Activated CD8-positive, alpha-beta memory T cell treated with anti-CD3 and anti-CD28 coated beads for 24 hours (primary cell): ENCODE measurements at regions not wholly inside any gene's neighbourhood (a gene's known extent, or its start where the extent isn't known, plus 50 kb on each side); places are given as distances from the start of the nearest gene placed in this dataset.
"Not testable (repeated sequence)": the region's sequence is repeated elsewhere in the genome, so short reads cannot be mapped to it uniquely, and the experiment has no call there.

Experiments used
- DNase-seq: peaks from one replicate; pipeline ENCODE4 v3.0.0-alpha.2; 2020

DNA sequence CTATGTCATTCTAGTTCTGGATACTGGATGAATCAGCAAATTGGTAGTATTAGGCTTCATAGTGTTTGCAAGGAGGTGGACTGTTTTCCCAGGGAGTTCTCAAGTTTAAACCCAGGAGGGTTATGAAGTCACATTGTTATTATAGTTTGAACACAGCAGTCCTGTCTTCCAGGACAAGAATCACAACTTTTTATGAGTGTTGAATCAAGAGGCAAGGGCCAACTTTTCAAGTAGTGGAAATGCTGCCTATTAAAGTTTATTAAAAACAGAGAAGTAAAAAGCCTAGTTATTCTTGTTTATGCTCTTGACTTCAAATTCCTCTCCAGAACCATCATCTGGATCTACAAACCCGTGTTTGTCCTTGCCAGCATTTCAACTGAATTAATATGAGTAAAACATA is 86.3 kb upstream of the GOT2 start:
- no peak for DNase-seq

DNA sequence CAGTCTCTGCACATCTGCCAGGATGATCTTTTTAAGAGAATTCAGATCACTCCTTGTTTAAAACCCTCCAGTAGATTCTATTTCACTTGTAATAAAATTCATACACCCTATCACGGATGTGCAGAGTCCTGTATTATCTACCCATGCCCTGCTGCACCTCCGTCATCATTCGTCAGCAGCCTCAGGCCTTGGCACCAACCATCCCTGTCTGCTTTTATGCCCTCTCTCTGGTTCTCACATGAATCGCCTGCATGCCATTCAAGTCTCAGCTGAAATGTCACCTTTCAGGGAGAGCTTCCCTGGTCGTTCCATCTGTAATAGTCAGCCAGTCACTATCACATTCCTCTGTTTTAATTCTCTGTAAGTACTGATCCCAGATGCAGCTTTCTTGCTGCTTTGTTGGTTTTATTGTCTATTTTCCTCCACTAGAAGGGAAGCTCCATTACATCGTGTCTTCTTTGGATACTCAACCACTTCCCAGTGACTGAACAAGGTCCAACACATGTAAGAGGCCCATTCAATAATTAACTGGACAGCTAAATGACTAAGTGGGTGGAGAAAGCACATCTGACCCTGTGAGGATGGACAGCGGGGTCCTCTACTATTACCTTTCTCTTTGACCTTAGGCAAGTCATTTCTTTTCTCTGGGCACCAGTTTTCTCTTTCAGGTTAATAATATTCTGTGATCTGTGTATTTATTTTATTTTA is 81.2 kb upstream of the GOT2 start:
- DNase-seq = no peak

DNA sequence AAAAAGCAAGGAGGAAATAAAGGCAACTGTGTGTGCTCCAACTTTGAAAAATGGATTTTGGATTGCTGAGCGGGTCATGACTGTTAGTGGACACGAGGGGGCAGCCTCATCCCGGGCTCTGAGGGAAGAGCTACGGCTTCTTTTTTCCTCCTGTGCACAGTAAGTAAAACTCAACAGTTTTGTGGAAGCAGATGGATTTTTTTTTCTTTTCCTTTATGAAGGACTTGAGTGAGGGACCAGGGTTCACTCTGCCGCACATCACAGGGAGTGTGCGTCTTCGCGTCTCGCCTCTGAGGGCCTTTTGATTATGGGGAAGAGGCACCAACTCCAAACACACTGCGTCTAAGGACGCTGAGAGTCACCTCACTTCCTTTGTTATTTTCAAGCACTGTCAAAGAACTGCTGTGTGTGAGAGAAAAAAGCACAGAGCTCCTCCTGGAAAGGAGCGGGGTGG is 80.3 kb upstream of the GOT2 start:
- DNase-seq = peak; percentile 58

DNA sequence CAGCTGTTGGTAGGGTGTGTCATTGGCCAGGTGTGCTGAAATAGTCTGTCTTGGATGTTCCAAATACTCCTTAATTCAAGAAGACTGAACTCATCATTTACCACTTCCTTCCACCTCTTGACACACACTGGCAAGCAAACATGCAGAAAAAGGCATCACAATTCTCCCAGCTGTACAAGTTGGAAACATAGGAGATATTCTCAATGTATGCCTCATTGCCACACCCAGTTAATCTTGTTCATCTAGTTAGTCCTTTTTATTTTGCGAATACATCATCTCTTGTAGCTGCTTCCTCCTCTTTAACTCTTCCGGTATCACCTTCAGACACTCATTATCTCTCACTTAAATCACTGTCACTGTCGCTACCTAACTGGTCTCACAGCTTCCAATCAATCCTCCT is 75.1 kb upstream of the GOT2 start:
- DNase-seq = no peak

DNA sequence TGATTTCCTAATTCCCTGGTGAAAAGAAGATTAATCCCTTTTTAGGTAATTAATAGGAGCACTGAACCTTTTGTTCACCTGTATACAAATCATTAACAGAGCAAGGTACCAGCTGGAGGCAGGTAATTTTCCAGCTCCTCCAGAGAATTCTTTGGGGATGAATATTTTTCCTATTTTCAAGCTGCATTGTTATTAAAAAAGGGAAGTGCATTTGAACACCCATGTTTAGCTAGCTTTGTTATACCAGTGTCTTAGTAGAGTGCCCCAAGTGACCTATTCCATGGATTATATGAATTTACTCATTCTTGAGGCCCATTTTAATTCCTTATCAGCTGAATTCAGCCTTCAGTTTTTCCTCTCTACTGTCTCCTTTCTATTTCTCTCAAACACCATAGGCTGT is 73.2 kb upstream of the GOT2 start:
- no peak for DNase-seq

DNA sequence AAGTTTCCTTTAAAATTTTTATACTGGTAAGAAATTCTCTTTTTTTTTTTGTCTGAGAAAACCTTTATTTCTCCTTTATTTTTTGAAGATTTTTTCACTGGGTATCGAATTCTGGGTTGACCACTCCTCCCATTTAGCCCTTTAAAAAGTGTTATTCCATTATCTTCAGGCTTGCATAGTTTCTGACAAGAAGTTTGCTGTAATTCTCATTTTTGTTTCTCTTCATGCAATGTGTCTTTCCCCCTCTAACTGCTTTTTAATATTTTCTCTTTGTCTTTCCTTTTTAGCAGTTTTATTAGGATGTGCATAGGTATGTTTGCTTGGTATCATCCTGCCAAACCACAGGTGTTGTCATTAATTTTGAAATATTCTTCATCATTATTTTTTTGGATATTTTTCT is 67.7 kb upstream of the GOT2 start:
- DNase-seq = no peak

DNA sequence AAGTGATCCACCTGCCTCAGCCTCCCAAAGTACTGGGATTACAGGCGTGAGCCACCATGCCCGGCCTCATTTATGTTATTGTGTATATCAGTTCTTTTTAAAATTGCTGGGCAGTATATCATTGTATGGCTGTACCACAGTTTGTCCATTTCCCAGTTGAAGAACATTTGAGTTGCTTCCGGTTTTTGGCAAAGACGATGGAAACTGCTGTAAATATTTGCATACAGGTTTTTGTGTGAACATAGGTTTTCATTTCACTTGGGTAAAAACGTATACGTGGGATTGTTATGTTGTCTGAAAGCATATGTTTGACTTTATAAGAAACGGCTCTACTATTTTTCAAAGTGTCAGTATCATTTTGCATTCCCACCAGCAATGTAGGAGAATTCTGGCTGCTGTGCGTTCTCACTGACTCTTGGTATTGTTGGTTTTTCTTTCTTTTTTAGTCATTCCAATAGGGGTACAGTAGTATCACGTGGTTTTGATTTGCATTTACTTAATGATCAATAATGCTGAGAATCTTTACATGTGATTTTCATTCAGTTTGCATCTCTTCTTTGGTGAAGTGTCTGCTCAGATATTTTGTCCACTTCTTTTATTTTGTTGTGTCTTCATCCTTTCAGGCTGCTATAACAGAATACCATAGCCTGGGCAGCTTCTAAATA is 63.2 kb upstream of the GOT2 start:
- no peak for DNase-seq

DNA sequence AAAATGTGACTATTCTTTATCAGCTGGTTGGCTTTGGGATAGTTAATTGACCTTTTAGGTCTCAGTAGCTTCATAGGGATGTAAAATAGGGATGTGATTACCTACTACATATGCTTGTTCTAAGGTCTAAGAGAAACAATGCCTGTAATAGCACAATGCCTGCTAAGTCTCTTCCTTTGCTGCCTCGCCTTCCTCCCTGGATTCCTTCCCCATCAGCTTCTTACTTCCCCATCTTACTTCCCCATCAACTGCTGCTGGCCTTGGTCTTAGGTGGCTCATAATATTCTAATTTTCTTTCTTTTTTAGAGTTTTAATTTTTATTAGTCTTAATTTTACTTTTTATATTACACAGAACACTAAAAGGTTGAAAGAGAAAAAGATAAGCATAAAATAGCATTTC is 59.2 kb upstream of the GOT2 start:
- DNase-seq = no peak

DNA sequence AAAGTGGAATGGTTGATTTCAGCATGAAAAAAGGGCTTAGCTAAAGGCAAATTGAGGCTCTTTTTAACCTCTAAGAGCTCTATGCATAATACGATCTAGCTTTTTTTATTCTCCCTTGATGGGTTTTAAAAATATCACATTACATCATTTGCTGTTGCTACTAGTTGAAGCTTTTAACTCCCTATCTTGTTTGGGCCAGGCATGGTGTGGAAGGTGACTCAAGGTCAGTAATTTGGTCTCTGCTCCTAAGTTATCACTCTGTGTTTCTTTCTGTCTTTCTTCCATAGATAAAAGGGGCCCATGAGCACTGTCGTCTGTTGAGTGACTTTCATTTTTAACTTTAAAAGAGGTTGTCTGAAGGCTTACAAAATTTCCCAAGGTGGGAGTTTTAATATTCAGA is 58.1 kb upstream of the GOT2 start:
- no peak for DNase-seq

DNA sequence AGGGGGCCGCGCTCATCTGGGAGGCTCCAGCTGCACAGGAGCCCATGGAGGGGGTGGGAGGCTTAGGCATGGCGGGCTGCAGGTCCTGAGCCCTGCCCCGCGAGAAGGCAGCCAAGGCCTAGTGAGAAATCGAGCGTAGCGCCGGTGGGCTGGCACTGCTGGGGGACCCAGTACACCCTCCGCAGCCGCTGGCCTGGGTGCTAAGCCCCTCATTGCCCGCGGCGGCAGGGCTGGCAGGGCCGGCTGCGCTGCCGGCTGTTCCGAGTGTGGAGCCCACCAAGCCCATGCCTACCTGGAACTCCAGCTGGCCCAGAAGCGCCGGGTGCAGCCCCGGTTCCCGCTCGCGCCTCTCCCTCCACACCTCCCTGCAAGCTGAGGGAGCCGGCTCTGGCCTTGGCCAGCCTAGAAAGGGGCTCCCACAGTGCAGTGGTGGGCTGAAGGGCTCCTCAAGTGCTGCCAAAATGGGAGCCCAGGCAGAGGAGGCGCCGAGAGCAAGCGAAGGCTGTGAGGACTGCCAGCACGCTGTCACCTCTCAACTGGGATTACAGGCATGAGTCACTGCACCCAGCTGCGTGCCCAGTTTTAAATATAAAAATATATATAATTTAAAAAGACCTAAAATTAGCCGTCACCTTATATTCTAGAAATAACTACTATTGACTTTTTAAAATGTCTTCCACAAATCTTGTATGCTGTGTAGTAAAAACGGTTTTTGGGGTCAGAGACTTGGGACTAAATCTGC is 56.9 kb upstream of the GOT2 start:
- DNase-seq = not testable (repeated sequence)

DNA sequence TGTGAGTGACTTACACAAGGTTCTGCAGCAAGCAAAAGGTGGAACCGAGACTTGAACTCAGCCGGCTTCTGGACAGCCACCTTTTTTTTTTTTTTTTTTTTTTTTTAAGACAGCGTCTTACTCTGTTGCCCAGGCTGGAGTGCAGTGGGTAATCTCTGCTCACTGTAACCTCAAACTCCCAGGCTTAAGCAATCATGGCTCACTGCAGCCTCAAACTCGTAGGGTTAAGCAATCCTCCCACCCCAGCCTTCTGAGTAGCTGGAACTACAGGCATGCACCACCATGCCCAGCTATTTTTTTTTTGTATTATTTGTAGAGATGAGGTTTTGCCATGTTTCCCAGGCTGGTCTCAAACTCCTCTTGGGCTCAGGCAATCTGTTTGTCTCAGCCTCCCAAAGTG is 55.2 kb upstream of the GOT2 start:
- no peak for DNase-seq
